ENCODE measurements at regions not wholly inside any gene's neighbourhood (a gene's known extent, or its start where the extent isn't known, plus 50 kb on each side); places are given as distances from the start of the nearest gene placed in this dataset.
A peak's percentile ranks its signal among the peaks of the same experiment; 100 is the strongest.

DNA sequence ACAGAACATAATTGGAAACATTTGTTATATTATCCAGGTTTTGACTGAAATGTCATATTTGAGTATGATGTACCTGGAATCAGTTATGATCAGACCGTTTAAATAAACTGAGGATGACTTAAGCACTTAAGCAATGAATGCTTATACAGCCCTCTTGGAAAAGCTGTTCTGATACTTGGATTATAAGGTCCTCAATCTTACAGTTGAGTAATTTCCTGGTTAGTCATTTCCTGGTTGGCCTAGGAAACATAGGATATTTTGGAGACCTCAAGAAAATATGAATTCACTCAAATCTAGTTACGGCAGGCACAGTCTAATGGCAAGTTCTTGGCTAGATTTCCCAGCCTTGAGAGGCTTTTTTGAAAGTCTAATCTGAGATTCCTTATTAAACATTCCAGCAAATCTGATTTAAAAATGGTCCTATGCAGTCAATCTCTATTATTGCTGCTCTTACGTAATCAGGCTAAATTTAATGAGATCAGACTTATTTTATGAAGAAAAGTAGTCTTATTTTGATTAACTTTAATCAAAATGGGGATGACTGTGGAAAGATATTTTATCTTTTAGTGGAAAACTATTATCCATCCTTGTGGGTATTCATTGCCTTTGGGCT lies 447.2 kb downstream of the SNAPC1 start:
- Histone ChIP-seq H4K8ac (ENCODE audit: low read depth in 2 of 2, low read length in 2 of 2) (peak overlapping the region in 1 of 2 experiments; percentile 57; a peak in 1 of 4 replicates), H2AK9ac (replicated peaks; ENCODE audit: low read depth, low read length, poor library complexity) (no peak overlapping the region), H2BK5ac (ENCODE audit: low read depth, low read length, poor library complexity, severe bottlenecking) (peak overlapping the region; percentile 13), H2AFZ (replicated peaks; ENCODE audit: low read length, poor library complexity) (no peak overlapping the region), H2BK15ac (ENCODE audit: low read depth, low read length) (no peak overlapping the region), H3K56ac (ENCODE audit: extremely low read depth, insufficient read depth, low read length) (no peak overlapping the region), H4K91ac (ENCODE audit: insufficient read depth, low read depth, low read length) (no peak overlapping the region), H2BK120ac (ENCODE audit: low read depth, low read length) (no peak overlapping the region), H3K4ac (ENCODE audit: low read depth, low read length) (no peak overlapping the region), H3K14ac (replicated peaks; ENCODE audit: low read depth, low read length) (no peak overlapping the region), H2BK20ac (ENCODE audit: low read depth, low read length) (no peak overlapping the region), H3K27me3 (ENCODE audit: control insufficient read depth, insufficient read depth, low read length) (no peaks in the 10 kb centered on the region), H3K27ac (ENCODE audit: insufficient read depth, low read length) (no peak overlapping the region), H4K5ac (ENCODE audit: low read depth, low read length) (no peak overlapping the region), H3K9me3 (ENCODE audit: control insufficient read depth, insufficient read depth, low read length) (0 out of 2 replicates have a peak, but pooled peaks cover 1% of the 10 kb centered on the region), H3K79me1 (ENCODE audit: low read depth in 1 of 2, low read length in 2 of 2) (no peaks in the 10 kb centered on the region), H3K4me1 (ENCODE audit: control insufficient read depth, insufficient read depth, low read length) (0 out of 2 replicates have a peak, but pooled peaks cover 1% of the 10 kb centered on the region), H3K4me3 (ENCODE audit: insufficient read depth, low read depth, low read length) (no peak overlapping the region), H4K20me1 (ENCODE audit: insufficient read depth, low read length) (no peaks in the 10 kb centered on the region), H3K9ac (ENCODE audit: low read depth, low read length) (no peak overlapping the region), H3K9me1 (ENCODE audit: insufficient read depth, low read length) (no peaks in the 10 kb centered on the region), H3K36me3 (ENCODE audit: control insufficient read depth, insufficient read depth, low read length) (no peaks in the 10 kb centered on the region), H3K4me2 (ENCODE audit: low read depth, low read length) (no peak overlapping the region), H2AK5ac (ENCODE audit: low read depth, low read length) (no peak overlapping the region), H3K23ac (ENCODE audit: low read depth, low read length) (no peak overlapping the region), H3K18ac (ENCODE audit: low read depth, low read length) (no peak overlapping the region)
- 0% methylated on average over 1 of the region's 3 CpGs; no CpG with 5 or more reads in 1 of the 2 experiments for WGBS, 2 experiments (ENCODE audit: extremely low coverage in 2 of 2, insufficient read length in 1 of 2)
- TF ChIP-seq CEBPB (IDR thresholded peaks at IDR 0.05; ENCODE audit: low read depth, low read length): peak; percentile 70
- TF ChIP-seq, protein P1, sequence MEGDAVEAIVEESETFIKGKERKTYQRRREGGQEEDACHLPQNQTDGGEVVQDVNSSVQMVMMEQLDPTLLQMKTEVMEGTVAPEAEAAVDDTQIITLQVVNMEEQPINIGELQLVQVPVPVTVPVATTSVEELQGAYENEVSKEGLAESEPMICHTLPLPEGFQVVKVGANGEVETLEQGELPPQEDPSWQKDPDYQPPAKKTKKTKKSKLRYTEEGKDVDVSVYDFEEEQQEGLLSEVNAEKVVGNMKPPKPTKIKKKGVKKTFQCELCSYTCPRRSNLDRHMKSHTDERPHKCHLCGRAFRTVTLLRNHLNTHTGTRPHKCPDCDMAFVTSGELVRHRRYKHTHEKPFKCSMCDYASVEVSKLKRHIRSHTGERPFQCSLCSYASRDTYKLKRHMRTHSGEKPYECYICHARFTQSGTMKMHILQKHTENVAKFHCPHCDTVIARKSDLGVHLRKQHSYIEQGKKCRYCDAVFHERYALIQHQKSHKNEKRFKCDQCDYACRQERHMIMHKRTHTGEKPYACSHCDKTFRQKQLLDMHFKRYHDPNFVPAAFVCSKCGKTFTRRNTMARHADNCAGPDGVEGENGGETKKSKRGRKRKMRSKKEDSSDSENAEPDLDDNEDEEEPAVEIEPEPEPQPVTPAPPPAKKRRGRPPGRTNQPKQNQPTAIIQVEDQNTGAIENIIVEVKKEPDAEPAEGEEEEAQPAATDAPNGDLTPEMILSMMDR (conservative IDR thresholded peaks at IDR 0.05; ENCODE audit: low read depth, low read length): no peak
- TF ChIP-seq, protein P2, sequence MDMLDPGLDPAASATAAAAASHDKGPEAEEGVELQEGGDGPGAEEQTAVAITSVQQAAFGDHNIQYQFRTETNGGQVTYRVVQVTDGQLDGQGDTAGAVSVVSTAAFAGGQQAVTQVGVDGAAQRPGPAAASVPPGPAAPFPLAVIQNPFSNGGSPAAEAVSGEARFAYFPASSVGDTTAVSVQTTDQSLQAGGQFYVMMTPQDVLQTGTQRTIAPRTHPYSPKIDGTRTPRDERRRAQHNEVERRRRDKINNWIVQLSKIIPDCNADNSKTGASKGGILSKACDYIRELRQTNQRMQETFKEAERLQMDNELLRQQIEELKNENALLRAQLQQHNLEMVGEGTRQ (IDR thresholded peaks at IDR 0.05; ENCODE audit: low read depth, low read length): no peak
- TF ChIP-seq RCOR1 (IDR thresholded peaks at IDR 0.05; ENCODE audit: insufficient replicate concordance, low read length): no peak
- BruUV-seq (replicated peaks): no TSS peak
- DNase-seq (peak; percentile 89), ATAC-seq (ENCODE audit: low read depth) (peak; percentile 74)
- CTCF ChIA-PET: no interaction called here
- dilution Hi-C loops (cut with HindIII; ENCODE audit: low sequenced_read_pairs, unreplicated experiment) (no loop called here), in situ Hi-C loops (cut with MboI; ENCODE audit: low sequenced_read_pairs) (no loop called here), intact Hi-C loops (cut with micrococcal nuclease) (no loop called here)
- POLR2A ChIA-PET (ENCODE audit: unreplicated experiment): no interaction called here

Measured in IMR-90 (cell line).